ENCODE measurements at regions not wholly inside any gene's neighbourhood (a gene's known extent, or its start where the extent isn't known, plus 50 kb on each side); places are given as distances from the start of the nearest gene placed in this dataset.
A peak's percentile ranks its signal among the peaks of the same experiment; 100 is the strongest.

GRCh38 chr12:93322784-93323183, 54.9 kb upstream of the NUDT4 start:
- WGBS: 64% methylated on average over 2 of the region's 2 CpGs
- Histone ChIP-seq H3K4me3 (ENCODE audit: low read length) (no peak overlapping the region), H3K9me3 (ENCODE audit: control insufficient read depth, low read length) (no peaks in the 10 kb centered on the region), H3K27me3 (ENCODE audit: control insufficient read depth, insufficient read depth) (no peaks in the 10 kb centered on the region), H3K4me1 (ENCODE audit: control insufficient read depth, insufficient read depth, low read length) (peaks cover 1% of the 10 kb centered on the region), H3K27ac (ENCODE audit: low read length) (no peak overlapping the region)
- no peak for ATAC-seq
- intact Hi-C loops (cut with DNase I): no loop called here
- no peak for DNase-seq

- Histone ChIP-seq H3K4me3 (ENCODE audit: low read length) (no peak overlapping the region), H3K27ac (ENCODE audit: low read length) (peak overlapping the region; percentile 37), H3K27me3 (ENCODE audit: control insufficient read depth, insufficient read depth) (no peaks in the 10 kb centered on the region), H3K4me1 (ENCODE audit: control insufficient read depth, insufficient read depth, low read length) (peaks cover 1% of the 10 kb centered on the region), H3K9me3 (ENCODE audit: control insufficient read depth, low read length) (no peaks in the 10 kb centered on the region)
- 65% methylated on average over 5 of the region's 5 CpGs for WGBS
- DNase-seq (no peak), ATAC-seq (no peak)
- intact Hi-C loops (cut with DNase I): no loop called here
Observed at GRCh38 chr12:93323625-93324329, 53.9 kb upstream of the NUDT4 start.

DNA sequence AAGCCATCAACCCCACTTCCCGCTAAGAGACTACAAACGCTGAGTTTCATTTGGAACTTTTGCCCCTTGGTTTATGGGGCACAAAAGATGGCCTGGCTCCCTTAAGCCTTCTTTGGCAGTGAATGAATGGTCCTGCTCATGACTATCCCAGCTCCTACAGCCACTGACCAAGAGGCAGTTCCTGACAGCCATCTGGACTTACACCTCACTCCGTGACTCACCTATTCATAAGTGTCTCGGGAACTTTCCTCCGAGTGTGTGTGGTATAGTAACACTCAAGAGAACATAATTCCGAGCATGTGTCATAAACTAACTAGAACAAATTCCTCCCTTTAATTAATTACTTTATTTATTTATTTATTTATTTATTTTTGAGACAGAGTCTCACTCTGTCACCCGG, 51.9 kb upstream of the NUDT4 start:
- H3K4me3 ChIP-seq (ENCODE audit: low read length): no peak overlapping the region
- no peaks in the 10 kb centered on the region for H3K9me3 ChIP-seq (ENCODE audit: control insufficient read depth, low read length)
- ATAC-seq: no peak
- 94% methylated on average over 7 of the region's 7 CpGs for WGBS
- intact Hi-C loops (cut with DNase I): no loop called here
- no peak overlapping the region for H3K27ac ChIP-seq (ENCODE audit: low read length)
- peaks cover 1% of the 10 kb centered on the region for H3K4me1 ChIP-seq (ENCODE audit: control insufficient read depth, insufficient read depth, low read length)
- H3K27me3 ChIP-seq (ENCODE audit: control insufficient read depth, insufficient read depth): no peaks in the 10 kb centered on the region
- DNase-seq: no peak
